ENCODE measurements at regions not wholly inside any gene's neighbourhood (a gene's known extent, or its start where the extent isn't known, plus 50 kb on each side); places are given as distances from the start of the nearest gene placed in this dataset.

- FAIRE-seq, result no peak
Measured at GRCh38 chr2:16408331-16409005, 257.2 kb downstream of the CYRIA start.

- FAIRE-seq, result no peak
Measured at GRCh38 chr2:16407358-16407757, 258.3 kb downstream of the CYRIA start.

- FAIRE-seq, result no peak
Measured at GRCh38 chr2:16406496-16407289, 258.9 kb downstream of the CYRIA start.

GRCh38 chr2:16405551-16405950, 260.1 kb downstream of the CYRIA start:
- no peak for FAIRE-seq

- no peak for FAIRE-seq
Measured at GRCh38 chr2:16404551-16405300, 260.9 kb downstream of the CYRIA start.

- no peak for FAIRE-seq
Measured at GRCh38 chr2:16404146-16404545, 261.5 kb downstream of the CYRIA start.

- no peak for FAIRE-seq
Measured at GRCh38 chr2:16402891-16403290, 262.7 kb downstream of the CYRIA start.

GRCh38 chr2:16401761-16402300, 263.8 kb downstream of the CYRIA start:
- FAIRE-seq, result no peak

GRCh38 chr2:16400127-16400623, 265.5 kb downstream of the CYRIA start:
- FAIRE-seq, result no peak

- FAIRE-seq, result no peak
Measured at GRCh38 chr2:16398486-16399043, 267.1 kb downstream of the CYRIA start.

- FAIRE-seq, result no peak
Measured at GRCh38 chr2:16397681-16398475, 267.8 kb downstream of the CYRIA start.

- no peak for FAIRE-seq
Measured at GRCh38 chr2:16396986-16397385, 268.6 kb downstream of the CYRIA start.

- FAIRE-seq, result no peak
Measured at GRCh38 chr2:16396171-16396570, 269.5 kb downstream of the CYRIA start.

GRCh38 chr2:16395601-16396000, 270.0 kb downstream of the CYRIA start:
- no peak for FAIRE-seq

GRCh38 chr2:16394986-16395550, 270.6 kb downstream of the CYRIA start:
- no peak for FAIRE-seq

- FAIRE-seq, result no peak
Measured at GRCh38 chr2:16394072-16394985, 271.3 kb downstream of the CYRIA start.

GRCh38 chr2:16393500-16394071, 272.0 kb downstream of the CYRIA start:
- FAIRE-seq, result no peak

- no peak for FAIRE-seq
Measured at GRCh38 chr2:16392647-16393499, 272.8 kb downstream of the CYRIA start.

- FAIRE-seq, result no peak
Measured at GRCh38 chr2:16391986-16392385, 273.6 kb downstream of the CYRIA start.
